ENCODE measurements at regions not wholly inside any gene's neighbourhood (a gene's known extent, or its start where the extent isn't known, plus 50 kb on each side); places are given as distances from the start of the nearest gene placed in this dataset.

DNA sequence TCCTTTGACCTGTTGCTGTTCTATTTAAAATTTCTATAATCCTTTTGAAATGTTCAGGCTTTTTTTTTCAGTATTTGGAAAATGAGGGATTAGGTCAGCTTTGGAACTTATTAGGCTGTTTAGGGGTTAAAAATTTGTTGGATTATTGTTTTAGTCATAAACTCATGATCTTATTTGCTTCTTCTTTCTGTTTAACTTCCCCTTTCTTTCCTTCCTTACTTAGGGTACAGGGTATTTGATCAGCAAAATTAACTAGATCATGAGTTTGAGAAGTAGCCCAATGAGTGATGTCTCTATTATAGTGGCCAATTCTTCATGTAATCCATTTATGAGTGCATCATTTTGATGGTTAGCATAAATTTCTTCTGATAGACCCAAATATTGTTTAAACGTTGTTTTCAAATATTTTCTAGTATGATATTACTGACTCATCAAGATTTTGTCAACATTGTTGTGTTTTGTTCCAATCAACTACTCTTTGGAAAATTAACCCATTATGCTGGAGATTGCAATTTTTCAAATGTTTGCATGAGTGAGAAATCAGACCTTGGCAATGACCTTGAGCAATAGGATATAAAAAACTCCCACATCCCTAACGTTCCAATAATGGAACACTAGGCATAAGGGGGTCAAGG is 94.4 kb downstream of the OTOR start:
- BruUV-seq (replicated peaks) = no TSS peak
- Histone ChIP-seq H3K36me3 (ENCODE audit: control insufficient read depth in 2 of 2, extremely low read depth in 1 of 2, insufficient read depth in 2 of 2, low read length in 2 of 2) (no peaks in the 10 kb centered on the region), H3K4me3 (replicated peaks in 1 of 3; ENCODE audit: insufficient read depth in 1 of 3, low read depth in 1 of 3, low read length in 3 of 3) (no peak overlapping the region), H3K4me1 (ENCODE audit: control insufficient read depth, extremely low read depth, insufficient read depth, low read length) (no peaks in the 10 kb centered on the region), H3K9me1 (replicated peaks; ENCODE audit: control insufficient read depth, extremely low read depth, insufficient read depth, low read length) (no peaks in the 10 kb centered on the region), H3K4me2 (ENCODE audit: insufficient read depth, low read length) (no peak overlapping the region), H4K20me1 (replicated peaks; ENCODE audit: control insufficient read depth, extremely low read depth, insufficient read depth, low read length) (no peaks in the 10 kb centered on the region), H2AFZ (ENCODE audit: low read depth, low read length) (no peak overlapping the region), H3K27ac (ENCODE audit: insufficient read depth, low read depth, low read length) (no peak overlapping the region), H3K79me2 (ENCODE audit: control insufficient read depth, insufficient read depth, low read length) (no peaks in the 10 kb centered on the region), H3K9me3 (replicated peaks; ENCODE audit: control insufficient read depth, insufficient read depth, low read length) (no peaks in the 10 kb centered on the region), H3K9ac (replicated peaks; ENCODE audit: extremely low read depth, insufficient read depth, low read length) (no peak overlapping the region), H3K27me3 (ENCODE audit: control insufficient read depth in 2 of 2, insufficient read depth in 2 of 2, low read length in 2 of 2) (no peaks in the 10 kb centered on the region)
- dilution Hi-C loops (cut with MboI; ENCODE audit: extremely low pct_ligation_motif_present, low sequenced_read_pairs) (no loop called here), intact Hi-C loops (cut with micrococcal nuclease) (no loop called here)
- no peak for DNase-seq (ENCODE audit: low read depth, low spot score)
- FAIRE-seq = no peak
- ChIA-PET POLR2A (no interaction called here), CTCF (no interaction called here)
- no peak for TF ChIP-seq GATA2 (IDR thresholded peaks at IDR 0.05; ENCODE audit: insufficient read depth, insufficient read length, low read depth, low read length)
- TF ChIP-seq MAX (IDR thresholded peaks at IDR 0.05; ENCODE audit: insufficient read depth, insufficient read length) = no peak
- TF ChIP-seq MYC (IDR thresholded peaks at IDR 0.05; ENCODE audit: low read depth, low read length) = no peak
- TF ChIP-seq, protein P1, sequence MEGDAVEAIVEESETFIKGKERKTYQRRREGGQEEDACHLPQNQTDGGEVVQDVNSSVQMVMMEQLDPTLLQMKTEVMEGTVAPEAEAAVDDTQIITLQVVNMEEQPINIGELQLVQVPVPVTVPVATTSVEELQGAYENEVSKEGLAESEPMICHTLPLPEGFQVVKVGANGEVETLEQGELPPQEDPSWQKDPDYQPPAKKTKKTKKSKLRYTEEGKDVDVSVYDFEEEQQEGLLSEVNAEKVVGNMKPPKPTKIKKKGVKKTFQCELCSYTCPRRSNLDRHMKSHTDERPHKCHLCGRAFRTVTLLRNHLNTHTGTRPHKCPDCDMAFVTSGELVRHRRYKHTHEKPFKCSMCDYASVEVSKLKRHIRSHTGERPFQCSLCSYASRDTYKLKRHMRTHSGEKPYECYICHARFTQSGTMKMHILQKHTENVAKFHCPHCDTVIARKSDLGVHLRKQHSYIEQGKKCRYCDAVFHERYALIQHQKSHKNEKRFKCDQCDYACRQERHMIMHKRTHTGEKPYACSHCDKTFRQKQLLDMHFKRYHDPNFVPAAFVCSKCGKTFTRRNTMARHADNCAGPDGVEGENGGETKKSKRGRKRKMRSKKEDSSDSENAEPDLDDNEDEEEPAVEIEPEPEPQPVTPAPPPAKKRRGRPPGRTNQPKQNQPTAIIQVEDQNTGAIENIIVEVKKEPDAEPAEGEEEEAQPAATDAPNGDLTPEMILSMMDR (IDR thresholded peaks at IDR 0.05; ENCODE audit: extremely low read depth in 1 of 2, insufficient read depth in 1 of 2, low read depth in 1 of 2, low read length in 2 of 2) = no peak
- TF ChIP-seq FOS (IDR thresholded peaks at IDR 0.05; ENCODE audit: borderline replicate concordance, insufficient read depth, low read length) = no peak
- no peak for TF ChIP-seq EZH2 (IDR thresholded peaks at IDR 0.05; ENCODE audit: borderline replicate concordance, low read depth, low read length, severe bottlenecking)
- TF ChIP-seq JUN (IDR thresholded peaks at IDR 0.05; ENCODE audit: borderline replicate concordance, insufficient read depth, insufficient read length, low read depth) = no peak
- no peak for TF ChIP-seq POLR2A (IDR thresholded peaks at IDR 0.05; ENCODE audit: low read depth, low read length)
- TF ChIP-seq POLR2AphosphoS5 (IDR thresholded peaks at IDR 0.05; ENCODE audit: insufficient read depth, low read depth, low read length) = no peak
